ENCODE measurements at regions not wholly inside any gene's neighbourhood (a gene's known extent, or its start where the extent isn't known, plus 50 kb on each side); places are given as distances from the start of the nearest gene placed in this dataset.

GRCh38 chr11:82009133-82009532, 724.5 kb downstream of the FAM181B start:
- Histone ChIP-seq H3K9me3 (no peaks in the 10 kb centered on the region), H3K36me3 (no peaks in the 10 kb centered on the region), H3K4me1 (no peaks in the 10 kb centered on the region), H3K27ac (no peak overlapping the region), H3K27me3 (no peaks in the 10 kb centered on the region), H3K4me3 (no peak overlapping the region)
- TF ChIP-seq POLR2A (IDR thresholded peaks at IDR 0.05): no peak
- no peak for TF ChIP-seq CTCF (IDR thresholded peaks at IDR 0.05)
- 69 to 78% methylated on average over 2 of the region's 2 CpGs for WGBS, 2 donors
- intact Hi-C loops (cut with DNase I): no loop called here
- DNase-seq: no peak

- no peak overlapping the region for H3K27ac ChIP-seq
- TF ChIP-seq CTCF (IDR thresholded peaks at IDR 0.05) (no peak), POLR2A (IDR thresholded peaks at IDR 0.05) (no peak)
- no peaks in the 10 kb centered on the region for H3K27me3 ChIP-seq
- H3K4me3 ChIP-seq: no peak overlapping the region
- WGBS, 2 donors: 58 to 60% methylated on average over 6 of the region's 6 CpGs
- no peaks in the 10 kb centered on the region for H3K4me1 ChIP-seq
- no peaks in the 10 kb centered on the region for H3K36me3 ChIP-seq
- H3K9me3 ChIP-seq: no peaks in the 10 kb centered on the region
- DNase-seq: no peak
- intact Hi-C loops (cut with DNase I): no loop called here
Measured at GRCh38 chr11:82007521-82007920, 726.1 kb downstream of the FAM181B start.

- intact Hi-C loops (cut with DNase I): no loop called here
- DNase-seq: no peak
- no peak for TF ChIP-seq CTCF (IDR thresholded peaks at IDR 0.05)
- TF ChIP-seq POLR2A (IDR thresholded peaks at IDR 0.05): no peak
- H3K9me3 ChIP-seq: no peaks in the 10 kb centered on the region
- H3K4me3 ChIP-seq: no peak overlapping the region
- WGBS, 2 donors: 64 to 66% methylated on average over 4 of the region's 4 CpGs
- H3K36me3 ChIP-seq: no peaks in the 10 kb centered on the region
- no peaks in the 10 kb centered on the region for H3K4me1 ChIP-seq
- no peak overlapping the region for H3K27ac ChIP-seq
- no peaks in the 10 kb centered on the region for H3K27me3 ChIP-seq
Measured at GRCh38 chr11:82004537-82005213, 729.0 kb downstream of the FAM181B start.

- Histone ChIP-seq H3K27ac (no peak overlapping the region), H3K27me3 (no peaks in the 10 kb centered on the region), H3K4me1 (no peaks in the 10 kb centered on the region), H3K9me3 (no peaks in the 10 kb centered on the region), H3K4me3 (no peak overlapping the region), H3K36me3 (no peaks in the 10 kb centered on the region)
- TF ChIP-seq POLR2A (IDR thresholded peaks at IDR 0.05): no peak
- no peak for TF ChIP-seq CTCF (IDR thresholded peaks at IDR 0.05)
- 42 to 53% methylated on average over 5 to 7 of the region's 7 CpGs for WGBS, 2 donors
- no peak for DNase-seq
- intact Hi-C loops (cut with DNase I): no loop called here
Measured at GRCh38 chr11:82003671-82004515, 729.8 kb downstream of the FAM181B start.

GRCh38 chr11:82003024-82003423, 730.6 kb downstream of the FAM181B start:
- Histone ChIP-seq H3K36me3 (no peaks in the 10 kb centered on the region), H3K4me3 (no peak overlapping the region), H3K9me3 (no peaks in the 10 kb centered on the region), H3K27ac (no peak overlapping the region), H3K4me1 (no peaks in the 10 kb centered on the region), H3K27me3 (no peaks in the 10 kb centered on the region)
- 66 to 86% methylated on average over 3 to 5 of the region's 8 CpGs for WGBS, 2 donors
- DNase-seq: no peak
- intact Hi-C loops (cut with DNase I): no loop called here
- TF ChIP-seq CTCF (IDR thresholded peaks at IDR 0.05) (no peak), POLR2A (IDR thresholded peaks at IDR 0.05) (no peak)
